GM12878 (cell line): ENCODE measurements at regions not wholly inside any gene's neighbourhood (a gene's known extent, or its start where the extent isn't known, plus 50 kb on each side); places are given as distances from the start of the nearest gene placed in this dataset.

Experiments used
- BHLHE40 ChIP-seq, 2 experiments: fragments of 450-650 bp in 1 of 2; IDR thresholded peaks; 2 replicates each; pipeline ENCODE4 v1.6.1; 2011 to 2017; ENCODE audit warnings: low read depth in 2 of 2, borderline replicate concordance in 1 of 2, improper control_type of control experiment in 1 of 2, low read length in 1 of 2, mild to moderate bottlenecking in 1 of 2
- CBFB ChIP-seq: IDR thresholded peaks from 2 replicates; pipeline ENCODE4 v1.6.1; 2016; ENCODE audit warnings: antibody characterized with exemption, low read depth
- CHD1 ChIP-seq: IDR thresholded peaks from 2 replicates; pipeline ENCODE4 v1.6.1; 2012; ENCODE audit warnings: low read depth, low read length, improper control_type of control experiment
- CHD4 ChIP-seq: fragments of 200-600 bp; sonication (generic); IDR thresholded peaks from 2 replicates; pipeline ENCODE4 v1.6.1; 2016; ENCODE audit warnings: mild to moderate bottlenecking
- EED ChIP-seq: sonication (generic); IDR thresholded peaks from 2 replicates; pipeline ENCODE4 v1.6.1; 2016; ENCODE audit warnings: antibody characterized with exemption, low read depth
- ETV6 ChIP-seq, 2 experiments: fragments of 450-650 bp in 1 of 2; IDR thresholded peaks in 1 of 2; conservative IDR thresholded peaks in 1 of 2; 2 replicates each; pipeline ENCODE4 v1.6.1; 2014; ENCODE audit warnings: antibody characterized with exemption in 1 of 2, borderline replicate concordance in 1 of 2, low read depth in 1 of 2, mild to moderate bottlenecking in 1 of 2, moderate library complexity in 1 of 2
- HDAC6 ChIP-seq: fragments of 200-600 bp; sonication (generic); IDR thresholded peaks from one replicate; pipeline ENCODE4 v1.8.0; 2017; ENCODE audit warnings: antibody characterized with exemption; ENCODE audit not compliant: unreplicated experiment
- IKZF1 ChIP-seq: fragments of 450-650 bp; conservative IDR thresholded peaks from 2 replicates; pipeline ENCODE4 v1.6.1; 2017; ENCODE audit warnings: antibody characterized with exemption, mild to moderate bottlenecking
- KDM1A ChIP-seq: fragments of 200-600 bp; sonication (generic); IDR thresholded peaks from 2 replicates; pipeline ENCODE4 v1.6.1; 2016; ENCODE audit warnings: borderline replicate concordance
- MEF2B ChIP-seq: fragments of 450-650 bp; IDR thresholded peaks from 2 replicates; pipeline ENCODE4 v1.6.1; 2018; ENCODE audit warnings: mild to moderate bottlenecking, moderate library complexity; ENCODE audit not compliant: partially characterized antibody, poor library complexity, severe bottlenecking
- MXI1 ChIP-seq: fragments of 150-350 bp; IDR thresholded peaks from 2 replicates; pipeline ENCODE4 v1.6.1; 2011; ENCODE audit warnings: low read depth, mild to moderate bottlenecking, inconsistent platforms, low read length, improper control_type of control experiment
- NKRF ChIP-seq: fragments of 450-650 bp; conservative IDR thresholded peaks from 2 replicates; pipeline ENCODE4 v1.6.1; 2017; ENCODE audit warnings: mild to moderate bottlenecking, moderate library complexity
- NR2C2 ChIP-seq: IDR thresholded peaks from 2 replicates; pipeline ENCODE4 v1.6.1; 2011; ENCODE audit warnings: borderline replicate concordance, low read depth; ENCODE audit not compliant: control insufficient read depth, insufficient read length
- RELB ChIP-seq: fragments of 450-650 bp; IDR thresholded peaks from 2 replicates; pipeline ENCODE4 v1.6.1; 2017; ENCODE audit warnings: low read depth, mild to moderate bottlenecking, moderate library complexity
- SMAD5 ChIP-seq: IDR thresholded peaks from 2 replicates; pipeline ENCODE4 v1.6.1; 2016; ENCODE audit warnings: antibody characterized with exemption, low read depth
- SP1 ChIP-seq: IDR thresholded peaks from one replicate; pipeline ENCODE4 v1.6.1; 2011; ENCODE audit warnings: low read depth, low read length
- STAT3 ChIP-seq: IDR thresholded peaks from 2 replicates; pipeline ENCODE4 v1.6.1; 2011; ENCODE audit warnings: low read depth, low read length, improper control_type of control experiment
- ZNF24 ChIP-seq: fragments of 450-650 bp; IDR thresholded peaks from 2 replicates; pipeline ENCODE4 v1.6.1; 2017; ENCODE audit warnings: antibody characterized with exemption, mild to moderate bottlenecking
- TF ChIP-seq, protein P1 (sequence below): fragments of 450-650 bp; IDR thresholded peaks from 2 replicates; pipeline ENCODE4 v1.6.1; 2017; ENCODE audit warnings: borderline replicate concordance
- TF ChIP-seq, protein P2 (sequence below): IDR thresholded peaks from 2 replicates; pipeline ENCODE4 v1.6.1; 2012; ENCODE audit warnings: mild to moderate bottlenecking, low read depth, low read length
- TF ChIP-seq, protein P3 (sequence below): IDR thresholded peaks from 2 replicates; pipeline ENCODE4 v1.6.1; 2011; ENCODE audit warnings: borderline replicate concordance, low read depth, mild to moderate bottlenecking, moderate library complexity, mixed read lengths, low read length; ENCODE audit not compliant: insufficient read depth; ENCODE audit errors: extremely low read length

DNA sequence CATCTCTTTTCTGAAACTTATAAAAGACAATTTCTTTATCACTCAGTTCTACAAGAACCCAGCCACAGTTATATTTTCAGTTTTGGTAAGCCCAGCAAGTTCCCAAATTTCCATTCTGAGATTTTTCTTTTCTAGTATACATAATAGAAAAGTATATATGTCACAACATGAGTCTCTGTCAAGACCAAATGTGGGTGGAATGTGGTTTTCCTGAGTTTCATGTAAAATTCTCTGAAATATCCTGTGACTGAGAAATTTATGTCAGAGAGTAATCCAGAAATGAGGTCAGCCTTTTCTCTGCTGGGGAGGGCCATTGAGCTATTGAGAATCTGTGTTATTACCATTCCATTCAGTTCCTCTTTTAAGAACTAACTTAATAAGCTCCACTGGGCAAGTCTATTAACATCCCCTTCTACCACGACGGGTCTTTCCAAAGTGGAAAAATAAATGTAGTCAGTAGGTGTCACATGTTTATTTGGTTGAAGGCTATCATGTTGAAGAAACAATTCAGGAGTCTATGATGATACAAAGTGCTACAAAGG, 100.7 kb upstream of the HMGN3 start (continued):
- TF ChIP-seq, protein P1, sequence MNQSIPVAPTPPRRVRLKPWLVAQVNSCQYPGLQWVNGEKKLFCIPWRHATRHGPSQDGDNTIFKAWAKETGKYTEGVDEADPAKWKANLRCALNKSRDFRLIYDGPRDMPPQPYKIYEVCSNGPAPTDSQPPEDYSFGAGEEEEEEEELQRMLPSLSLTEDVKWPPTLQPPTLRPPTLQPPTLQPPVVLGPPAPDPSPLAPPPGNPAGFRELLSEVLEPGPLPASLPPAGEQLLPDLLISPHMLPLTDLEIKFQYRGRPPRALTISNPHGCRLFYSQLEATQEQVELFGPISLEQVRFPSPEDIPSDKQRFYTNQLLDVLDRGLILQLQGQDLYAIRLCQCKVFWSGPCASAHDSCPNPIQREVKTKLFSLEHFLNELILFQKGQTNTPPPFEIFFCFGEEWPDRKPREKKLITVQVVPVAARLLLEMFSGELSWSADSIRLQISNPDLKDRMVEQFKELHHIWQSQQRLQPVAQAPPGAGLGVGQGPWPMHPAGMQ = no peak
- TF ChIP-seq NKRF (no peak), BHLHE40 (IDR thresholded peaks at IDR 0.05; ENCODE audit: borderline replicate concordance in 1 of 2, low read depth in 2 of 2, low read length in 1 of 2) (peak in 1 of 2 experiments; percentile 44; a peak in 1 of 4 replicates), SP1 (no peak), MXI1 (no peak), MEF2B (no peak), KDM1A (no peak), EED (peak; percentile 88), CHD4 (no peak), HDAC6 (no peak), ZNF24 (peak; percentile 58; the same call in 1 of the 2 replicates), RELB (peak; percentile 97), CBFB (peak; percentile 63; the same call in 1 of the 2 replicates), IKZF1 (peak; percentile 94), SMAD5 (no peak; the same call in 1 of the 2 replicates), NR2C2 (no peak), ETV6 (conservative IDR thresholded peaks at IDR 0.05 in 1 of 2, IDR thresholded peaks at IDR 0.05 in 1 of 2; ENCODE audit: borderline replicate concordance in 1 of 2, low read depth in 1 of 2) (peak in 1 of 2 experiments; percentile 56; a peak in 1 of 4 replicates), STAT3 (no peak; the same call in 1 of the 2 replicates), CHD1 (no peak)
- TF ChIP-seq, protein P2, sequence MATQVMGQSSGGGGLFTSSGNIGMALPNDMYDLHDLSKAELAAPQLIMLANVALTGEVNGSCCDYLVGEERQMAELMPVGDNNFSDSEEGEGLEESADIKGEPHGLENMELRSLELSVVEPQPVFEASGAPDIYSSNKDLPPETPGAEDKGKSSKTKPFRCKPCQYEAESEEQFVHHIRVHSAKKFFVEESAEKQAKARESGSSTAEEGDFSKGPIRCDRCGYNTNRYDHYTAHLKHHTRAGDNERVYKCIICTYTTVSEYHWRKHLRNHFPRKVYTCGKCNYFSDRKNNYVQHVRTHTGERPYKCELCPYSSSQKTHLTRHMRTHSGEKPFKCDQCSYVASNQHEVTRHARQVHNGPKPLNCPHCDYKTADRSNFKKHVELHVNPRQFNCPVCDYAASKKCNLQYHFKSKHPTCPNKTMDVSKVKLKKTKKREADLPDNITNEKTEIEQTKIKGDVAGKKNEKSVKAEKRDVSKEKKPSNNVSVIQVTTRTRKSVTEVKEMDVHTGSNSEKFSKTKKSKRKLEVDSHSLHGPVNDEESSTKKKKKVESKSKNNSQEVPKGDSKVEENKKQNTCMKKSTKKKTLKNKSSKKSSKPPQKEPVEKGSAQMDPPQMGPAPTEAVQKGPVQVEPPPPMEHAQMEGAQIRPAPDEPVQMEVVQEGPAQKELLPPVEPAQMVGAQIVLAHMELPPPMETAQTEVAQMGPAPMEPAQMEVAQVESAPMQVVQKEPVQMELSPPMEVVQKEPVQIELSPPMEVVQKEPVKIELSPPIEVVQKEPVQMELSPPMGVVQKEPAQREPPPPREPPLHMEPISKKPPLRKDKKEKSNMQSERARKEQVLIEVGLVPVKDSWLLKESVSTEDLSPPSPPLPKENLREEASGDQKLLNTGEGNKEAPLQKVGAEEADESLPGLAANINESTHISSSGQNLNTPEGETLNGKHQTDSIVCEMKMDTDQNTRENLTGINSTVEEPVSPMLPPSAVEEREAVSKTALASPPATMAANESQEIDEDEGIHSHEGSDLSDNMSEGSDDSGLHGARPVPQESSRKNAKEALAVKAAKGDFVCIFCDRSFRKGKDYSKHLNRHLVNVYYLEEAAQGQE = no peak
- TF ChIP-seq, protein P3, sequence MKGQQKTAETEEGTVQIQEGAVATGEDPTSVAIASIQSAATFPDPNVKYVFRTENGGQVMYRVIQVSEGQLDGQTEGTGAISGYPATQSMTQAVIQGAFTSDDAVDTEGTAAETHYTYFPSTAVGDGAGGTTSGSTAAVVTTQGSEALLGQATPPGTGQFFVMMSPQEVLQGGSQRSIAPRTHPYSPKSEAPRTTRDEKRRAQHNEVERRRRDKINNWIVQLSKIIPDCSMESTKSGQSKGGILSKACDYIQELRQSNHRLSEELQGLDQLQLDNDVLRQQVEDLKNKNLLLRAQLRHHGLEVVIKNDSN = no peak
